Neural cell (in vitro differentiated cells): ENCODE measurements at regions not wholly inside any gene's neighbourhood (a gene's known extent, or its start where the extent isn't known, plus 50 kb on each side); places are given as distances from the start of the nearest gene placed in this dataset.

ENCODE experiments used
- H2AFZ ChIP-seq: fragments of 200-600, 300-800 bp; sonication (generic), shearing (Covaris generic); 2 replicates; pipeline ENCODE4 v1.6.0; 2014; ENCODE audit warnings: low read depth, mild to moderate bottlenecking, antibody characterized with exemption, low read length, moderate library complexity
- H3F3A ChIP-seq: fragments of 200-600 bp; shearing (Covaris generic); 2 replicates; pipeline ENCODE4 v1.6.1; 2016; ENCODE audit warnings: mild to moderate bottlenecking, moderate library complexity, mixed read lengths, antibody characterized with exemption, low read length; ENCODE audit not compliant: insufficient read depth, poor library complexity, severe bottlenecking
- H3K27ac ChIP-seq: fragments of 200-600, 300-800 bp; sonication (generic), shearing (Covaris generic); 2 replicates; pipeline ENCODE4 v1.5.1; 2014; ENCODE audit warnings: mild to moderate bottlenecking, low read length, moderate library complexity
- H3K27me3 ChIP-seq: fragments of 300-800, 200-600 bp; sonication (generic), shearing (Covaris generic); 2 replicates; pipeline ENCODE4 v1.6.0; 2014; ENCODE audit warnings: mild to moderate bottlenecking, low read depth, low read length, moderate library complexity; ENCODE audit not compliant: insufficient read depth
- H3K36me3 ChIP-seq: fragments of 300-800, 200-600 bp; sonication (generic), shearing (Covaris generic); 2 replicates; pipeline ENCODE4 v1.5.1; 2014; ENCODE audit warnings: mild to moderate bottlenecking, antibody characterized with exemption, low read length, moderate library complexity; ENCODE audit not compliant: insufficient read depth
- H3K4me2 ChIP-seq: fragments of 300-800, 200-600 bp; sonication (generic), shearing (Covaris generic); 2 replicates; pipeline ENCODE4 v1.6.0; 2014; ENCODE audit warnings: mild to moderate bottlenecking, low read length
- H3K4me3 ChIP-seq: fragments of 300-800, 200-600 bp; sonication (generic), shearing (Covaris generic); 2 replicates; pipeline ENCODE4 v1.5.1; 2014; ENCODE audit warnings: mild to moderate bottlenecking, low read length, moderate library complexity
- H3K79me2 ChIP-seq: fragments of 200-600 bp; shearing (Covaris generic); replicated peaks from 2 replicates; pipeline ENCODE4 v1.6.0; 2014; ENCODE audit warnings: mild to moderate bottlenecking, low read length, moderate library complexity; ENCODE audit not compliant: insufficient read depth
- H3K9ac ChIP-seq: fragments of 300-800, 200-600 bp; sonication (generic), shearing (Covaris generic); 2 replicates; pipeline ENCODE4 v1.6.1; 2016; ENCODE audit warnings: mild to moderate bottlenecking, low read length, mixed read lengths
- H3K9me2 ChIP-seq: fragments of 200-600 bp; shearing (Covaris generic); 2 replicates; pipeline ENCODE4 v1.6.1; 2016; ENCODE audit warnings: mild to moderate bottlenecking, low read length, mixed read lengths; ENCODE audit not compliant: insufficient read depth
- H3K9me3 ChIP-seq: fragments of 200-600, 300-800 bp; sonication (generic), shearing (Covaris generic); 2 replicates; pipeline ENCODE4 v1.6.1; 2016; ENCODE audit warnings: mild to moderate bottlenecking, mixed run types, low read length, moderate library complexity, mixed read lengths
- H4K20me1 ChIP-seq: fragments of 200-600 bp; shearing (Covaris generic); 2 replicates; pipeline ENCODE4 v1.6.1; 2016; ENCODE audit warnings: mild to moderate bottlenecking, mixed run types; ENCODE audit not compliant: insufficient read depth
- CTCF ChIP-seq: fragments of 450-650 bp; IDR thresholded peaks from 2 replicates; pipeline ENCODE4 v1.5.1; 2014; ENCODE audit warnings: antibody characterized with exemption, mild to moderate bottlenecking, moderate library complexity; ENCODE audit not compliant: poor library complexity, severe bottlenecking
- EP300 ChIP-seq: fragments of 450-650 bp; conservative IDR thresholded peaks from 2 replicates; pipeline ENCODE4 v1.6.1; 2014; ENCODE audit warnings: antibody characterized with exemption, mild to moderate bottlenecking, moderate library complexity; ENCODE audit not compliant: poor library complexity, severe bottlenecking
- EZH2 ChIP-seq: fragments of 200-600, 300-800 bp; shearing (Covaris generic), sonication (generic); IDR thresholded peaks from 2 replicates; pipeline ENCODE4 v1.6.1; 2014; ENCODE audit warnings: antibody characterized with exemption, low read length, borderline replicate concordance, mild to moderate bottlenecking; ENCODE audit not compliant: insufficient read depth, poor library complexity, severe bottlenecking
- MXI1 ChIP-seq: fragments of 450-650 bp; conservative IDR thresholded peaks from 2 replicates; pipeline ENCODE4 v1.6.1; 2014; ENCODE audit warnings: antibody characterized with exemption, mild to moderate bottlenecking; ENCODE audit not compliant: poor library complexity, severe bottlenecking
- POLR2AphosphoS5 ChIP-seq: IDR thresholded peaks from 2 replicates; pipeline ENCODE4 v1.6.1; 2012
- RAD21 ChIP-seq: fragments of 450-650 bp; conservative IDR thresholded peaks from 2 replicates; pipeline ENCODE4 v1.6.1; 2014; ENCODE audit warnings: antibody characterized with exemption, mild to moderate bottlenecking, moderate library complexity
- REST ChIP-seq: IDR thresholded peaks from 2 replicates; pipeline ENCODE4 v1.6.1; 2012; ENCODE audit warnings: borderline replicate concordance
- SMC3 ChIP-seq: fragments of 450-650 bp; conservative IDR thresholded peaks from 2 replicates; pipeline ENCODE4 v1.6.1; 2014; ENCODE audit warnings: antibody characterized with exemption, mild to moderate bottlenecking, moderate library complexity; ENCODE audit not compliant: poor library complexity
- TAF1 ChIP-seq: IDR thresholded peaks from 2 replicates; pipeline ENCODE4 v1.6.1; 2012; ENCODE audit warnings: low read depth

- Histone ChIP-seq H3K4me3 (no peak overlapping the region), H3K27ac (no peak overlapping the region), H3K9me2 (no peaks in the 10 kb centered on the region), H2AFZ (no peak overlapping the region), H3K9me3 (no peaks in the 10 kb centered on the region), H3K27me3 (no peaks in the 10 kb centered on the region), H3K4me2 (no peak overlapping the region), H3K79me2 (no peaks in the 10 kb centered on the region), H3F3A (no peaks in the 10 kb centered on the region), H3K9ac (no peak overlapping the region), H4K20me1 (no peaks in the 10 kb centered on the region), H3K36me3 (no peaks in the 10 kb centered on the region)
- TF ChIP-seq MXI1 = no peak
- no peak for TF ChIP-seq EP300
- TF ChIP-seq REST = no peak
- TF ChIP-seq SMC3 = no peak
- no peak for TF ChIP-seq RAD21
- no peak for TF ChIP-seq POLR2AphosphoS5
- TF ChIP-seq TAF1 = no peak
- TF ChIP-seq EZH2 = no peak
- TF ChIP-seq CTCF = no peak
Observed at GRCh38 chr2:160931531-160931930, 228.7 kb upstream of the TANK start.

GRCh38 chr2:160932960-160933359 lies 227.3 kb upstream of the TANK start:
- TF ChIP-seq POLR2AphosphoS5 (no peak), TAF1 (no peak)
- Histone ChIP-seq H3K4me2 (no peak overlapping the region), H3F3A (no peaks in the 10 kb centered on the region), H3K36me3 (no peaks in the 10 kb centered on the region), H3K4me3 (no peak overlapping the region), H3K9me2 (no peaks in the 10 kb centered on the region), H3K27me3 (no peaks in the 10 kb centered on the region), H3K27ac (no peak overlapping the region), H2AFZ (no peak overlapping the region), H4K20me1 (no peaks in the 10 kb centered on the region), H3K9me3 (no peaks in the 10 kb centered on the region), H3K79me2 (no peaks in the 10 kb centered on the region), H3K9ac (no peak overlapping the region)

GRCh38 chr2:160934263-160934662 lies 226.0 kb upstream of the TANK start:
- Histone ChIP-seq H3K27ac (no peak overlapping the region), H3K9me2 (no peaks in the 10 kb centered on the region), H3K27me3 (no peaks in the 10 kb centered on the region), H3K4me2 (no peak overlapping the region), H4K20me1 (no peaks in the 10 kb centered on the region), H3K4me3 (no peak overlapping the region), H3K9me3 (no peaks in the 10 kb centered on the region), H3K36me3 (no peaks in the 10 kb centered on the region), H3K79me2 (no peaks in the 10 kb centered on the region), H3K9ac (no peak overlapping the region), H3F3A (no peaks in the 10 kb centered on the region), H2AFZ (no peak overlapping the region)
- TF ChIP-seq MXI1 = no peak
- no peak for TF ChIP-seq REST
- no peak for TF ChIP-seq SMC3
- TF ChIP-seq EZH2 = no peak
- no peak for TF ChIP-seq TAF1
- no peak for TF ChIP-seq POLR2AphosphoS5
- no peak for TF ChIP-seq EP300
- no peak for TF ChIP-seq CTCF
- TF ChIP-seq RAD21 = no peak
